Mesothelial cell of epicardium (in vitro differentiated cells): ENCODE measurements at regions not wholly inside any gene's neighbourhood (a gene's known extent, or its start where the extent isn't known, plus 50 kb on each side); places are given as distances from the start of the nearest gene placed in this dataset.

Source experiments
- DNase-seq, 2 experiments: peaks; one replicate each; pipeline ENCODE4 v3.0.0; 2021; ENCODE audit warnings: low spot score in 2 of 2; ENCODE audit not compliant: unreplicated experiment in 2 of 2
- H3K27ac Mint-ChIP-seq: 2 replicates; pipeline ENCODE4 v1.8.0; 2021; ENCODE audit warnings: mixed read lengths
- H3K27me3 Mint-ChIP-seq: 2 replicates; pipeline ENCODE4 v1.8.0; 2021; ENCODE audit warnings: low read depth, mixed read lengths
- H3K36me3 Mint-ChIP-seq: 2 replicates; pipeline ENCODE4 v1.8.0; 2021; ENCODE audit warnings: mixed read lengths
- H3K4me1 Mint-ChIP-seq: 2 replicates; pipeline ENCODE4 v1.8.0; 2021; ENCODE audit warnings: mixed read lengths
- H3K4me3 Mint-ChIP-seq: 2 replicates; pipeline ENCODE4 v1.8.0; 2021; ENCODE audit warnings: mild to moderate bottlenecking, moderate library complexity, mixed read lengths
- H3K9me3 Mint-ChIP-seq: 2 replicates; pipeline ENCODE4 v1.8.0; 2021; ENCODE audit warnings: mixed read lengths
- CTCF ChIP-seq: fragments of 200-600 bp; sonication (generic); IDR thresholded peaks from one replicate; pipeline ENCODE4 v1.5.0; 2021; ENCODE audit warnings: antibody characterized with exemption; ENCODE audit not compliant: unreplicated experiment

GRCh38 chr5:44225231-44226160, 163.7 kb downstream of the FGF10 start:
- Mint-ChIP-seq H3K27ac (no peak overlapping the region), H3K4me1 (no peaks in the 10 kb centered on the region), H3K4me3 (no peak overlapping the region), H3K36me3 (no peaks in the 10 kb centered on the region), H3K27me3 (no peaks in the 10 kb centered on the region), H3K9me3 (no peaks in the 10 kb centered on the region)
- TF ChIP-seq CTCF = no peak
- no peak for DNase-seq

- Mint-ChIP-seq H3K27ac (no peak overlapping the region), H3K4me3 (no peak overlapping the region), H3K27me3 (no peaks in the 10 kb centered on the region), H3K36me3 (no peaks in the 10 kb centered on the region), H3K4me1 (no peaks in the 10 kb centered on the region), H3K9me3 (peaks cover 39% of the 10 kb centered on the region)
- no peak for DNase-seq
- no peak for TF ChIP-seq CTCF
Measured at GRCh38 chr5:44199408-44199807, 189.8 kb downstream of the FGF10 start.

- no peak for DNase-seq
- no peak for TF ChIP-seq CTCF
- H3K9me3 Mint-ChIP-seq = peaks cover 18% of the 10 kb centered on the region
- H3K27me3 Mint-ChIP-seq = no peaks in the 10 kb centered on the region
- no peaks in the 10 kb centered on the region for H3K4me1 Mint-ChIP-seq
- H3K36me3 Mint-ChIP-seq = no peaks in the 10 kb centered on the region
- H3K4me3 Mint-ChIP-seq = no peak overlapping the region
- no peak overlapping the region for H3K27ac Mint-ChIP-seq
Measured at GRCh38 chr5:44189255-44189654, 200.0 kb downstream of the FGF10 start.

- no peak for TF ChIP-seq CTCF
- no peak for DNase-seq
- Mint-ChIP-seq H3K9me3 (peaks cover 11% of the 10 kb centered on the region), H3K27ac (no peak overlapping the region), H3K36me3 (no peaks in the 10 kb centered on the region), H3K4me1 (no peaks in the 10 kb centered on the region), H3K27me3 (no peaks in the 10 kb centered on the region), H3K4me3 (no peak overlapping the region)
Measured at GRCh38 chr5:44187973-44188372, 201.2 kb downstream of the FGF10 start.

GRCh38 chr5:44183753-44184152, 205.5 kb downstream of the FGF10 start:
- Mint-ChIP-seq H3K9me3 (peaks cover 9% of the 10 kb centered on the region), H3K27ac (no peak overlapping the region), H3K27me3 (no peaks in the 10 kb centered on the region), H3K4me1 (no peaks in the 10 kb centered on the region), H3K36me3 (no peaks in the 10 kb centered on the region), H3K4me3 (no peak overlapping the region)
- no peak for DNase-seq
- no peak for TF ChIP-seq CTCF
